OCI-LY1 (cell line): ENCODE measurements at regions not wholly inside any gene's neighbourhood (a gene's known extent, or its start where the extent isn't known, plus 50 kb on each side); places are given as distances from the start of the nearest gene placed in this dataset.

Experiments
- H2AFZ ChIP-seq: fragments of 200-600 bp; sonication (generic), shearing (Covaris generic); 2 replicates; pipeline ENCODE4 v1.6.0; 2014; ENCODE audit warnings: antibody characterized with exemption, mild to moderate bottlenecking, low read length
- H3F3A ChIP-seq: fragments of 200-600 bp; sonication (generic), shearing (Covaris generic); 2 replicates; pipeline ENCODE4 v1.6.0; 2014; ENCODE audit warnings: mild to moderate bottlenecking, antibody characterized with exemption, low read length, moderate library complexity; ENCODE audit not compliant: insufficient read depth
- H3K27ac ChIP-seq: fragments of 200-600 bp; sonication (generic); 2 replicates; pipeline ENCODE4 v1.5.1; 2014; ENCODE audit warnings: low read length, mixed run types, mild to moderate bottlenecking, low read depth; ENCODE audit not compliant: poor library complexity, severe bottlenecking
- H3K27me3 ChIP-seq: fragments of 200-600 bp; sonication (generic); 2 replicates; pipeline ENCODE4 v1.6.0; 2014; ENCODE audit warnings: antibody characterized with exemption, mild to moderate bottlenecking, low read length, moderate library complexity; ENCODE audit not compliant: insufficient read depth
- H3K36me3 ChIP-seq: fragments of 200-600 bp; sonication (generic); 2 replicates; pipeline ENCODE4 v1.6.1; 2014; ENCODE audit warnings: mild to moderate bottlenecking, antibody characterized with exemption, low read length, moderate library complexity, mixed read lengths; ENCODE audit not compliant: insufficient read depth
- H3K4me1 ChIP-seq: fragments of 200-600 bp; sonication (generic); 2 replicates; pipeline ENCODE4 v1.5.1; 2014; ENCODE audit warnings: mild to moderate bottlenecking, low read length, moderate library complexity; ENCODE audit not compliant: insufficient read depth, severe bottlenecking
- H3K4me2 ChIP-seq: fragments of 200-600 bp; sonication (generic), shearing (Covaris generic); 2 replicates; pipeline ENCODE4 v1.6.1; 2014; ENCODE audit warnings: low read length
- H3K4me3 ChIP-seq: fragments of 200-600 bp; sonication (generic); 2 replicates; pipeline ENCODE4 v1.5.1; 2014; ENCODE audit warnings: low read length, low read depth, mild to moderate bottlenecking, mixed read lengths; ENCODE audit not compliant: poor library complexity, severe bottlenecking
- H3K79me2 ChIP-seq: fragments of 200-600 bp; shearing (Covaris generic); 2 replicates; pipeline ENCODE4 v1.6.1; 2016; ENCODE audit warnings: mixed run types, low read length, mixed read lengths; ENCODE audit not compliant: insufficient read depth
- H3K9ac ChIP-seq: fragments of 200-600 bp; sonication (generic), shearing (Covaris generic); 2 replicates; pipeline ENCODE4 v1.6.1; 2014; ENCODE audit warnings: mild to moderate bottlenecking, low read length, mixed read lengths
- H3K9me2 ChIP-seq: fragments of 200-600 bp; sonication (generic), shearing (Covaris generic); 2 replicates; pipeline ENCODE4 v1.6.1; 2014; ENCODE audit warnings: low read depth, mild to moderate bottlenecking, low read length, mixed read lengths
- H3K9me3 ChIP-seq: fragments of 200-600 bp; shearing (Covaris generic); 2 replicates; pipeline ENCODE4 v1.6.1; 2014; ENCODE audit warnings: low read length, mixed read lengths
- H4K20me1 ChIP-seq: fragments of 200-600 bp; sonication (generic), shearing (Covaris generic); 2 replicates; pipeline ENCODE4 v1.6.0; 2016; ENCODE audit warnings: mild to moderate bottlenecking, low read length; ENCODE audit not compliant: insufficient read depth
- EZH2 ChIP-seq: fragments of 200-600 bp; sonication (generic), shearing (Covaris generic); IDR thresholded peaks from 2 replicates; pipeline ENCODE4 v1.8.0; 2017; ENCODE audit warnings: borderline replicate concordance, mixed run types, mild to moderate bottlenecking, antibody characterized with exemption, low read length, moderate library complexity, mixed read lengths
- TF ChIP-seq, protein P1 (sequence below): fragments of 200-600 bp; sonication (generic), shearing (Covaris generic); IDR thresholded peaks from 2 replicates; pipeline ENCODE4 v1.5.1; 2017; ENCODE audit warnings: mild to moderate bottlenecking, antibody characterized with exemption, low read length, moderate library complexity, mixed read lengths

DNA sequence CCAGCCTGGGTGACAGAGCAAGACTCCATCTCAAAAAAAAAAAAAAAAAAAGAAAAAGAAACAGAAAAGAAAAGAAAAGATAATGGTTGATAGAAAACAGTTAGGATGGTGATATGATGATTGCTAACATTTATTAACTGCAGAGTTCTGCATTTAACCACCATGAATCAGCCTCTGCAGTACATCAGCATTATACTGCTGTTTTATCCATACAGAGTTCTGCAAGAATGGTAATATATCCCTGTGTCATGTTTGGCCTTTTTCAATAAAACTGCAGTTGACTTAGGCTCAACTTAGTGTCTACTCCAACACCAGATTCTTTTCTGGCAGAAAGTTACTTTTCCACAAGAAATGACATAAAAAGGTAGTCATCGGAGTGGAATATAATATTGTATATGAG, 62.6 kb downstream of the DUSP6 start:
- Histone ChIP-seq H3K4me2 (no peak overlapping the region), H3K4me3 (no peak overlapping the region), H2AFZ (no peak overlapping the region), H3F3A (no peaks in the 10 kb centered on the region), H3K79me2 (no peaks in the 10 kb centered on the region), H3K36me3 (no peaks in the 10 kb centered on the region), H3K4me1 (no peaks in the 10 kb centered on the region), H4K20me1 (no peaks in the 10 kb centered on the region), H3K9me2 (no peaks in the 10 kb centered on the region), H3K27me3 (no peaks in the 10 kb centered on the region), H3K9ac (no peak overlapping the region), H3K27ac (no peak overlapping the region), H3K9me3 (no peaks in the 10 kb centered on the region)
- TF ChIP-seq EZH2, result no peak
- TF ChIP-seq, protein P1, sequence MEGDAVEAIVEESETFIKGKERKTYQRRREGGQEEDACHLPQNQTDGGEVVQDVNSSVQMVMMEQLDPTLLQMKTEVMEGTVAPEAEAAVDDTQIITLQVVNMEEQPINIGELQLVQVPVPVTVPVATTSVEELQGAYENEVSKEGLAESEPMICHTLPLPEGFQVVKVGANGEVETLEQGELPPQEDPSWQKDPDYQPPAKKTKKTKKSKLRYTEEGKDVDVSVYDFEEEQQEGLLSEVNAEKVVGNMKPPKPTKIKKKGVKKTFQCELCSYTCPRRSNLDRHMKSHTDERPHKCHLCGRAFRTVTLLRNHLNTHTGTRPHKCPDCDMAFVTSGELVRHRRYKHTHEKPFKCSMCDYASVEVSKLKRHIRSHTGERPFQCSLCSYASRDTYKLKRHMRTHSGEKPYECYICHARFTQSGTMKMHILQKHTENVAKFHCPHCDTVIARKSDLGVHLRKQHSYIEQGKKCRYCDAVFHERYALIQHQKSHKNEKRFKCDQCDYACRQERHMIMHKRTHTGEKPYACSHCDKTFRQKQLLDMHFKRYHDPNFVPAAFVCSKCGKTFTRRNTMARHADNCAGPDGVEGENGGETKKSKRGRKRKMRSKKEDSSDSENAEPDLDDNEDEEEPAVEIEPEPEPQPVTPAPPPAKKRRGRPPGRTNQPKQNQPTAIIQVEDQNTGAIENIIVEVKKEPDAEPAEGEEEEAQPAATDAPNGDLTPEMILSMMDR, result no peak

DNA sequence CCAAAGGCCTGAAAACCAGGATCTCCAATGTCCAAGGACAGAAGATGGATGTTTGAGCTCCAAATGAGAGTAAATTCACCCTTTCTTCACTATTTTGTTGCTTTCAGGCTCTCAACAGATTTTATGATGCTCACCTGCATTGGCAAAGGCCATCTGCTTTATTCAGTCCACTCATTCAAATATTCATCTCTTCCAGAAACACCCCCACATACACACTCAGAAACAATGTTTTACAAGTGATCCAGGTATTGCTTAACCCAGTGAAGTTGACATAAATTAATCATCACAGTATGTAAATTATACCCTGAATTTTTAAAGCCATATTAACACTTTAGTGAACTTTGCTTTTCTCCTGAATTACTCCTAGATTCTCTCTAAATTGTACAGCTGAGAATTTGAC, 63.3 kb downstream of the DUSP6 start:
- Histone ChIP-seq H3K4me2 (no peak overlapping the region), H3K27ac (no peak overlapping the region), H2AFZ (no peak overlapping the region), H3K4me3 (no peak overlapping the region), H3K36me3 (no peaks in the 10 kb centered on the region), H3K9ac (no peak overlapping the region), H3K4me1 (no peaks in the 10 kb centered on the region), H3K9me3 (no peaks in the 10 kb centered on the region), H3K79me2 (no peaks in the 10 kb centered on the region), H3F3A (no peaks in the 10 kb centered on the region), H3K9me2 (no peaks in the 10 kb centered on the region), H3K27me3 (no peaks in the 10 kb centered on the region), H4K20me1 (no peaks in the 10 kb centered on the region)
- no peak for TF ChIP-seq EZH2
- TF ChIP-seq, protein P1, result no peak

DNA sequence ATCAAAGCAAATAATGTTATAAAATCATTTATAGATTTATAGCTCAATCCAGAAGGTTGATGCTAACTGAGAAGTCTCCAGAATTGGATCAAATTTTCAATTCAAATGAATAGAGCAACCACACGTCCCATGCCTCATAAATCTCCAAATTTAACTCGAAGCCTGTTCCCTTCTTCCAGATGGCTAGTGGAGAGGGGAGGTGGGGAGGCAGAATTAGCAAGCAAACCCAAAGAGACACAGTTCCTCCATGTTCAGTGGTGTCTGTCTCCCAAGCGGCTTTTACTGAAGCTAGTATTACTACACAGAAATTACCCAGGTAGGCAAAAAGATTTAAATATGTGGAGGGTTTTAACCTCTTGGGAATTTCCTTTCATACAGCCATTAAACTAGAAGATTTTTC, 65.8 kb downstream of the DUSP6 start:
- Histone ChIP-seq H3K9me2 (no peaks in the 10 kb centered on the region), H3K4me3 (no peak overlapping the region), H3K9me3 (no peaks in the 10 kb centered on the region), H3K36me3 (no peaks in the 10 kb centered on the region), H3K4me2 (no peak overlapping the region), H3K9ac (no peak overlapping the region), H4K20me1 (no peaks in the 10 kb centered on the region), H2AFZ (no peak overlapping the region), H3K27me3 (no peaks in the 10 kb centered on the region), H3K27ac (no peak overlapping the region), H3K79me2 (no peaks in the 10 kb centered on the region), H3F3A (no peaks in the 10 kb centered on the region), H3K4me1 (no peaks in the 10 kb centered on the region)
- no peak for TF ChIP-seq EZH2
- TF ChIP-seq, protein P1, result no peak
